B cell (primary cell): ENCODE measurements at regions not wholly inside any gene's neighbourhood (a gene's known extent, or its start where the extent isn't known, plus 50 kb on each side); places are given as distances from the start of the nearest gene placed in this dataset.

Source experiments
- EZH2 ChIP-seq: IDR thresholded peaks from 2 replicates; pipeline ENCODE4 v1.6.1; 2012; ENCODE audit warnings: borderline replicate concordance, low read depth, mild to moderate bottlenecking, moderate library complexity, low read length; ENCODE audit not compliant: insufficient read depth, poor library complexity, severe bottlenecking
- TF ChIP-seq, protein P1 (sequence below): fragments of 200-600 bp; IDR thresholded peaks from one replicate; pipeline ENCODE4 v1.8.0; 2022; ENCODE audit warnings: antibody characterized with exemption, mild to moderate bottlenecking

DNA sequence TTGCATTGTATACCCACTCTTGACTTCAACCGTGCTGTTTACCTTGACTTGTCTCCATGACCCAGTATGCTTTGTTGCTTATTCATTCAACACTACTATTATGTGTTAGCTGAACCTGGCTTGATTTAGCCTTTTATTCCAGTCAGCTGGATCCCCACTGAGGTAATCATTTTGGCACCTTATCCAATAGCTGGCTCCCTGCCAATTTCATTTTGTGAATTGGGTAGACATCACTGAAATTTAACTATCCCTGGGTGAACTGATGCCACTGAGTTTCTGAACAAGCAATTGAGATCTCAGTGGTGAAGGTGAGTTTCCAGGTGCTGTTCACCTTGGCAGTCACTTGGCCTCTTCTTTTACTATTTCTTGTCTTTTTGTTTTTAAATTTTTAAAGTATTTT lies 584.3 kb downstream of the ADCYAP1 start:
- TF ChIP-seq, protein P1, sequence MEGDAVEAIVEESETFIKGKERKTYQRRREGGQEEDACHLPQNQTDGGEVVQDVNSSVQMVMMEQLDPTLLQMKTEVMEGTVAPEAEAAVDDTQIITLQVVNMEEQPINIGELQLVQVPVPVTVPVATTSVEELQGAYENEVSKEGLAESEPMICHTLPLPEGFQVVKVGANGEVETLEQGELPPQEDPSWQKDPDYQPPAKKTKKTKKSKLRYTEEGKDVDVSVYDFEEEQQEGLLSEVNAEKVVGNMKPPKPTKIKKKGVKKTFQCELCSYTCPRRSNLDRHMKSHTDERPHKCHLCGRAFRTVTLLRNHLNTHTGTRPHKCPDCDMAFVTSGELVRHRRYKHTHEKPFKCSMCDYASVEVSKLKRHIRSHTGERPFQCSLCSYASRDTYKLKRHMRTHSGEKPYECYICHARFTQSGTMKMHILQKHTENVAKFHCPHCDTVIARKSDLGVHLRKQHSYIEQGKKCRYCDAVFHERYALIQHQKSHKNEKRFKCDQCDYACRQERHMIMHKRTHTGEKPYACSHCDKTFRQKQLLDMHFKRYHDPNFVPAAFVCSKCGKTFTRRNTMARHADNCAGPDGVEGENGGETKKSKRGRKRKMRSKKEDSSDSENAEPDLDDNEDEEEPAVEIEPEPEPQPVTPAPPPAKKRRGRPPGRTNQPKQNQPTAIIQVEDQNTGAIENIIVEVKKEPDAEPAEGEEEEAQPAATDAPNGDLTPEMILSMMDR, result no peak
- TF ChIP-seq EZH2, result no peak
